ENCODE measurements at regions not wholly inside any gene's neighbourhood (a gene's known extent, or its start where the extent isn't known, plus 50 kb on each side); places are given as distances from the start of the nearest gene placed in this dataset.

GRCh38 chr15:87478687-87479072 lies 777.9 kb downstream of the NTRK3 start:
- TF ChIP-seq, protein P1, sequence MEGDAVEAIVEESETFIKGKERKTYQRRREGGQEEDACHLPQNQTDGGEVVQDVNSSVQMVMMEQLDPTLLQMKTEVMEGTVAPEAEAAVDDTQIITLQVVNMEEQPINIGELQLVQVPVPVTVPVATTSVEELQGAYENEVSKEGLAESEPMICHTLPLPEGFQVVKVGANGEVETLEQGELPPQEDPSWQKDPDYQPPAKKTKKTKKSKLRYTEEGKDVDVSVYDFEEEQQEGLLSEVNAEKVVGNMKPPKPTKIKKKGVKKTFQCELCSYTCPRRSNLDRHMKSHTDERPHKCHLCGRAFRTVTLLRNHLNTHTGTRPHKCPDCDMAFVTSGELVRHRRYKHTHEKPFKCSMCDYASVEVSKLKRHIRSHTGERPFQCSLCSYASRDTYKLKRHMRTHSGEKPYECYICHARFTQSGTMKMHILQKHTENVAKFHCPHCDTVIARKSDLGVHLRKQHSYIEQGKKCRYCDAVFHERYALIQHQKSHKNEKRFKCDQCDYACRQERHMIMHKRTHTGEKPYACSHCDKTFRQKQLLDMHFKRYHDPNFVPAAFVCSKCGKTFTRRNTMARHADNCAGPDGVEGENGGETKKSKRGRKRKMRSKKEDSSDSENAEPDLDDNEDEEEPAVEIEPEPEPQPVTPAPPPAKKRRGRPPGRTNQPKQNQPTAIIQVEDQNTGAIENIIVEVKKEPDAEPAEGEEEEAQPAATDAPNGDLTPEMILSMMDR (IDR thresholded peaks at IDR 0.05) = no peak
- TF ChIP-seq POLR2A (IDR thresholded peaks at IDR 0.05) = no peak

All from body of pancreas (tissue), 4 donors.